Cardiac fibroblast (primary cell): ENCODE measurements at regions not wholly inside any gene's neighbourhood (a gene's known extent, or its start where the extent isn't known, plus 50 kb on each side); places are given as distances from the start of the nearest gene placed in this dataset.

Experiments used
- DNase-seq, 2 donors: peaks; one replicate each; pipeline versions ENCODE4 v3.0.0 to v3.0.0-alpha.2; 2010; ENCODE audit warnings: low read depth in 2 of 2
- H3K4me3 ChIP-seq, 2 donors: replicated peaks in 1 of 2; 1 replicate in 1 of 2; 2 replicates in 1 of 2; pipeline ENCODE4 v1.5.1; 2011; ENCODE audit warnings: low read depth in 2 of 2, low read length in 2 of 2, mild to moderate bottlenecking in 2 of 2, moderate library complexity in 1 of 2
- CTCF ChIP-seq: IDR thresholded peaks from one replicate; pipeline ENCODE4 v1.5.1; 2011; ENCODE audit warnings: low read depth, mild to moderate bottlenecking, low read length, inconsistent platforms

DNA sequence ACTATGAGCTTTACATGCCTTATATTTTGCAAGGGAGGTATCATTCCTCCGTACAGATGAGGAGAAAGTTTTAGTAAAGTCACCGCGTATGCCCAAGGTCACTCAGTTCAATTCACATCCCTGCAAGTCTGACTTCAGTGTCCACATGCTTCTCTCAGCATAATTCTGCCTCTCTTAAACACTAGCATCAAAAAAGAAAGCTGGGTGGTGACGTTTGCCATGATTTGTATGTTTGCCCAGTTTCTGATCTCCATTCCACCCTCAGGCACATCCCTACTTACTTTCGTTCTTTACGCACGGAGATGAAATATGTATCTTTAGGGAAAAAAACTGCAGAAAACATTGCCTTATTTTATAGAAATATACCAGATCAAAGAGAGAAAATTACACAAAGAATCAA is 129.2 kb upstream of the PTPRM start:
- TF ChIP-seq CTCF = no peak
- H3K4me3 ChIP-seq = no peak overlapping the region

DNA sequence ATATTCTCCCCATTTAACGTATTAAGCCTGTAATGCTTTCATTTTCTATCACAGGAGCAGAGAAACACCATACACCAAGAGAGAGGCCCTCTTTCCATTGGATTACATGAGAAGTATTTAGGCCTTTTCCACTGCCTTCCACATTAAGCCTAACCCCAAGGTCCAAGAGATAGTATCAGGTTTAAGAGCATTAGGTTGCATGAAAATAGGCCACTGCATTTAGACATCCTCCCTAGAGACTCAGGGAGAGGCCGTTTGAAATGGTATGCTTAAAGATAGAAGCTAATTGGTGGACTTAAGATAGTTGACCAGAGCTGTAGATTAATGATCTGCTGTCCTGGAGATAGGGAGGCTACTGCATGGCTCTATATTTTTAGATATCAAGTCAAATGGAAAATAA is 128.5 kb upstream of the PTPRM start:
- DNase-seq = no peak
- TF ChIP-seq CTCF = no peak
- no peak overlapping the region for H3K4me3 ChIP-seq

More for the DNA sequence above, 129.2 kb upstream of the PTPRM start:
- DNase-seq = no peak

GRCh38 chr18:7447318-7448028 is 119.6 kb upstream of the PTPRM start:
- peak in 1 of 2 donors; percentile 9 for DNase-seq
- no peak for TF ChIP-seq CTCF
- H3K4me3 ChIP-seq = no peak overlapping the region

DNA sequence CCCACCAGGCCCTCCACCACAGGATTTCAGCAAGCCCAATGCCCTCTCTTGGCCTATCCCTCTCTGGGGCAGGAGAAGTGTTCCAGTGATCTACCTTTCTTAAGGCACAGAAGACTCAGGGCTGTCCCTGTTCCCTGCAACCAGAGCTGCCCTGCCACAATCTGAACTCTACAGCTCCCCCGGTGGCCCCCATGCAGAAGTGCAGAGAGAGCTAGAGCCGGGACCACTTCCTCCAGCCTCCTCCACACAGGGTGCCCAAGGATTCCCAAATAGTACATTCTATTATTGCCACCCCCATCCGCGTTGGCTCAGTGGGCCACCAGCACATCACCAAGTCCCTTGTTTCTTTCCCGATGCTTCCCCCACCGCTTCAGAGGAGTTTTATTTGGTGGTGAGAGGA is 114.8 kb upstream of the PTPRM start:
- DNase-seq = peak; percentile 31 to 32
- H3K4me3 ChIP-seq = no peak overlapping the region
- TF ChIP-seq CTCF = peak; percentile 70

- DNase-seq = no peak
- H3K4me3 ChIP-seq = no peak overlapping the region
- no peak for TF ChIP-seq CTCF
Observed at GRCh38 chr18:7454429-7454828, 112.7 kb upstream of the PTPRM start.

DNA sequence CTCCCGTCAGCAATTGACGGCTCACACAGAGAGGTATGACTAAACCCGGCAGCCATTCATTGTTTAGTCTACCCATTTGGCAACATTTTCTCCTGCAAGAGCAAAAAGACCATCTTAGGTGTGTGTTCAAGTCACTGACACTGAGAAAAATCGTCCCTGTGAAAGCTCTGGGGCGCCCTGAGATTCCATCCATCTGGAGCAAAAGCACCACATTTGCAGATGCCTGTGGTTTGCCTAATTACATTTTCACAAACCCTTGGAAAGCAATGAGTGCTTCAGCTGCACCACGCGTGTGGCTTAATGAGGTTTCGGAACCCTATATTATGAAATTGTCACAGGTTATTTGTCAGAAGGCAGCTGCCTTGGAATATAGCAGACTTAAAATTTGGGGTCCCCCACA is 110.7 kb upstream of the PTPRM start:
- H3K4me3 ChIP-seq = no peak overlapping the region
- no peak for DNase-seq
- TF ChIP-seq CTCF = no peak

DNA sequence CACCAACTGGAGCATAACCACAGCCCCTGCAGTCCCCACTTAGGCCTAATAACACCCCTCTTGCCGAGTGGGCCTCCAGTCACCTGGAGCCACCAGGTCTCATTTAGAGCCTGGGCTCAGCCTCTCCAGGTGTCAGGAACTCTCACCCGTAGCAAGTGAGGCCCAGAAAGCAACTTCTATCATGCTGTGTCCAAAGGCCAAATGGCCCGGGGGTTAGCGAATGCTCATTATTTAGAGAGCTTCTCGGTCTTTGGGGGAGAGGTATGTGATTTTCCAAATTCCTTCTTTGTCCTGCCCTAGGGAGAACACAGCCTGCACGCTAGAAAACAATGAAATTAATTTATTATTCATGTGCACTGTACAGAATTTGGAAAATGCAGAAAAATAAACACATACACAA is 109.9 kb upstream of the PTPRM start:
- DNase-seq = no peak
- no peak overlapping the region for H3K4me3 ChIP-seq
- no peak for TF ChIP-seq CTCF
